ENCODE measurements at regions not wholly inside any gene's neighbourhood (a gene's known extent, or its start where the extent isn't known, plus 50 kb on each side); places are given as distances from the start of the nearest gene placed in this dataset.

DNA sequence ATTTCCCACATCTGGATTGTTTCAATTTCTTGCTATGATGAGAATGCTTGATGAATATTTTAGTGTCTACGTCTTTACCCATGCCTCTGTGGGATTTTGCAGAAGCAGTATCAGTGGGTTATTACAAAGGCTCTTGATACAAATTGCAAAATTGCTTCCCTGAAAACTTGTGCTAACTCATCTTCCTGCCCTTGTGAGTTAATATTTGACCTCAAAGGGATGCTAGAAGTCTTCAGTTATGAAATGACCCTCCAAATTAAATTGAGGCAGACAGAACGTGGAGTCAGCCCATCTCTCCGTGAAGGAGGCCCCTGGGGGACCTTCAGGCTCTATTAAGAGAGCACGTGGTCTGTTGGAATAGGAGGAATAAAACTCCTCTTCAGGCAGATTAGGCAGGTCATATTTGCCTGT lies 239.2 kb upstream of the HS6ST1 start:
- DNase-seq = no peak

DNA sequence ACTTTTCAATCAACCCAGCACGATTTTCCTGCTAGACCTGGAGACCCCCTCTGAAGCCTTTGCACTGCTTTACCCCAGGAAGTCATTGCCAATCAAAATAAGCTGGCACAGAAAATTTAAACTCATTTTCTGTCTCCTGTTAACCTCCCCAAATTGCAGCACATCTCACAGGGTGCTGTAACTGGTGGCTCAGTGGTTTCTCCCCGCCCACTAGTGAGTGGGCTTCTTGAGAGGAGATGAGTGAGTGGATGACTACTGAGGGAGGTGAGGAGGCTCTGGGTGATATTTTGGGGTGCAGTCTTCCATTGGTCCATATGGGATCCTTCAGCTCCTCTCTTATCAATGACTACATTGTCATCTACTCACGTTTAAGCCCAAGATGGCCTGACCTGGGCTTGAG lies 239.8 kb upstream of the HS6ST1 start:
- DNase-seq = no peak

DNA sequence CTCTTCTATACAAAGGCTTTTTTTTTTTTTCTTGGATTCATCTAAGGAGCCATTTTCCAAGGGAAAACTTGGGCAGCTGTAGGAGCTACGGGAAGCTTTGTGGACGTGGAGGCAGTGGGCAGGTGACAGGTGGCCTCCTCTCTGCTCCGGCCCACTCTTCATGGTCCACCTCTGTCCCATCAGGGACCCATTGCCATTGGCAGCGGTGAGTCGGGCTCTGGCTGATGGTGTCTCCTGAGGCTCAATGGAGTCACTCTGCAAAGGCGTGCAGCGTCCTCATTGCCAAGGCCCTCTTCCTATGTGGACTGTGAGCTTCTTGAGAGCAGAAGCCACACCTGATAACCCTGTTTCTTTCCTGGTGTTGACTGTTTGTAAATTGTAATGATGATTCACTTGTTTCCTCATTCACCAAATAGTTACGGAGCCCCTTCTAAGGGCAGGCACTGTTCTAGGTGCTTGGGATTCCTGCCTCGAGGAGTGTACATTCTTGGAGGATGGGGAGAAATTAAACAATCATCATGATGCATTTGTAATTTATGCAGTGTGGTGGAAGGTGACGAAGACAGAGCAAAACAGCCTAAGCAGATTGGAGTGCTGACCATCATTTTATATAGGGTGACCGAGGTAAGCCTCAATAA lies 240.3 kb upstream of the HS6ST1 start:
- no peak for DNase-seq

DNA sequence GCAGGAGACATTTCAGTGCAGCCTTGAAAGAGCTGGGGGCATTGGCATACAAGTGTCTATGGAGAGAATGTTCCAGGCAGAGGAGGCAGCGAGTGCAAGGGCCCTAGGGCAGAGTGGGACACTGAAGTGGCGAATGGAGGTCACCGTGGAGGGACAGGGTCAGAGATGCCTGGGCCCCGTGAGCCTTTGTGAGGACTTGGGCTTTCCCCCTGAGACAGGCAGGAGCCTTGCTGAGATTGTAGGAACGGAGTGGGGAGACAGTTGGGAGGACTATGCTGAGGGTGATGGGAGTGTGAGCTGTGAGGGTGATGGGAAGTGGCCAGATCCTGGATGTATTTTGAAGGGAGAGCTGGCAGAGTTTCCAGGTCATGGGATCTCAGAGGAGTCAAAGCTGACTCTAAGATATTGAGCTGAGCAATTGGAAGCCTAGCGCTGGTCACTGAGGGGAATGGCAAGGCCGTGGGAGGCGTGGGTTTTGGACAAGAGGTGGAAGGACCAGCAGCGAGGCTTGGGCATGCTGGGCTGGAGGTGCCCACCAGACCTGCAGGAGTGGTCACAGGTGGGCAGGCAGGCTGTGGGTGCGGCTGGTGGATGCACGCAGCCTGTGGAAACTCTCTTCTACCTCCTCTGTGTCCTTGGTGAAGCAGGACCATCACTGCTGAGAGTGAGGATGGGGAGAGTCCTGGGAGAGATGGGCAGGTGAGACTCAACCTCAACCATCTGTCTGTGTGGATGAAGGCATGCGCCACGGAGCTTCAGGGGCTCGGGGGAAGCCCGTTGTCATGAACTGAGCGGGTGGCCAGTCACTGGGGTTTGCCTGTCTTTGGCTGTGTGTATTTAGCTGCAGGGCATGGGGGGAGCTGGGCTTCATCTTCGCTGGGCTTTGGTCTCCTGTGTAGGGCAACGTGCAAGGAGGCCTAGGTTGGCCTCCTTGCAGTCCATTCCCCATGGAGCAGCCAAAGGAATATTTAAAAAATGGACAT lies 241.2 kb upstream of the HS6ST1 start:
- DNase-seq = no peak

DNA sequence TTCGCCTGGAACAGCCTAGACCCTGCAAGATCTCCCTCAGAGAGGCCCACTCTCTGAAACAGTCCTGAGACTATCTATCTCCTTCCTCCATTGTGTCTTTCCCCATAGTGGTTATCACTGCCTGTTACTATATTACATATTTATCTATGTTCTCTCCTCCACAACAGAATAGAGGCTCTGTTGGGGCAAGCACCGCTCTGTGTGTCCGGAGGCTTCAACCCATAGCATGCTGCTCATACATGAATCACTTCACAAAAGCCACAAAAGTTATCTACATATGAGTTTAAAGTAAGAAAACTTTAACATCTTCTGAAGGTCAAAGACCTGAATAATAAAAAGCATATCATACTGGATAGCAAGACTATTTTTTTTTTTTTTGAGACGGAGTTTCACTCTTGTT lies 242.1 kb upstream of the HS6ST1 start:
- DNase-seq = no peak

DNA sequence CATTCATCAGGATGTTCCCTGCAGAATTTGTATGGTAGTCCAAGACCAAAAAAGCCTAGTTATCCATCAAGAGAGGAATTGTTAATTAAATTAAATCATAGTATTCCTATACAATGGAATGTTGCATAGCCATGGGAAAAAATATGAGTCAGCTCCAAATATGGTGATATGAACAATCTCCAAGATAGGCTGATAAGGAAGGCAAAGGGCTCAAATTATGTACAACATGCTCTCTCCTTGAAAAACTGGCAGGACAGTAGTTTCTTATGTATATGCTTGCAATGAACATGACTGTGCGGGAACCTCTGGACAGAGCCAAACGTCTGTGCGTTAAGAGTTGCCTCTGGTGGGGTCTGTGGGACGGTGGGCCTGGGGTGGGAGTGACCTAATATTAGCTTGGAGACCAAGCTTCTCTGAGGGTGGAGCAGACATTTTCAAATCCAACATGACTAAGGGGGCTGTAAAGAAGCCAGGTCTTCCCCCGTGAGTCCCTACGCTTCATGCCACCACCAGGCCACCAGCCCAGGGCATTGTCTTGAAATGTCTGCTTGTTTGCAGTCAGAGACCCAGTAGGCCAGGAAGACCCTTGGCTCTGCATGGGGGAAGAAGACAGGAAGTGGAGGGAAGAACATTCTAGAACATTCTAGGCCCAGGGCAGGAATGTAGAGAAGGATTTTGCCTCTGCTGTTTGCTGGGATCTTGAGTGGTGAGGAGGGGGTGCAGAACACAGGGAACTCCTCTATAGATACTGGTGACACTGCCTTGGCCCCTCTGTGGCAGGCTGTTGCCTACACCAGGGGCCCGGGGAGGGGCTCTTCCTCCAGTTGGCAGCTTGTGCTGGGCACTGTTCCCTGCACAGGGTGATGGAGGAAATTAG lies 244.0 kb upstream of the HS6ST1 start:
- DNase-seq = no peak

DNA sequence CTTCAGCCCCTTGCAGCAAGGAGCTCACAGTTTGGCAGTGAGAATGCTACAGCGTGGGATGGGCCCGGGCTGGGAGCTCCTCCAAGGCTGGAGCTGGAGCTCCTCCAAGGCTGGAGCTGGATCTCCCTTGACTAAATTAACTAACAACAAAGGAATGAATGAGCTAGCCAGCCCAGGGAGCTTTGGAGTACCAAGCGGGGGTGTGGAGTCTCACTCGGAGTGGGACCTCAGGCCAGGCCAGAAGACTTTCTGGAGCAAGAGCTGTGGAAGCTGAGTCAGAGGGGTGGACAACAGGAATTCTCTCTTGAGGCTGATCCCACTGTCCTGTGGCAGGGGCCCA lies 244.7 kb upstream of the HS6ST1 start:
- peak; percentile 63 for DNase-seq

DNA sequence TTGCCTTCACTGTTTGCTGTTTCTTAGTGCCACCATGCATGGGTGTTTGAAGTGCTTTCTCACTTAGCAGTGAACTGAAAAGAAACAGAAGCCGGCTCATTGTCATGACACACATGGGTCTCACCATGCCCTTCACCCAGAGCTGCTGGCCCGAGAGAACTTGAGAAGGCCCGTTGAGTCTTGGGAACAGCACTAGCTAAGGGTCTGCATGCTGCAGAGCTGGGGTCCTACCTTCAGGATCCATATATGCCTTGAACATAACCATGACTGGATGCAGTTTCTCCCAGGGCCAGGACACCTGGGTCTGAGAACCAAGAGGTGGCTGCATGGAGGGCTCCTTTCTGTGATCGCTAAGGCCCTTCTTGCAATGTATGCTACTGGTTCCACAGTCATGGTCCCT lies 245.5 kb upstream of the HS6ST1 start:
- DNase-seq = no peak

DNA sequence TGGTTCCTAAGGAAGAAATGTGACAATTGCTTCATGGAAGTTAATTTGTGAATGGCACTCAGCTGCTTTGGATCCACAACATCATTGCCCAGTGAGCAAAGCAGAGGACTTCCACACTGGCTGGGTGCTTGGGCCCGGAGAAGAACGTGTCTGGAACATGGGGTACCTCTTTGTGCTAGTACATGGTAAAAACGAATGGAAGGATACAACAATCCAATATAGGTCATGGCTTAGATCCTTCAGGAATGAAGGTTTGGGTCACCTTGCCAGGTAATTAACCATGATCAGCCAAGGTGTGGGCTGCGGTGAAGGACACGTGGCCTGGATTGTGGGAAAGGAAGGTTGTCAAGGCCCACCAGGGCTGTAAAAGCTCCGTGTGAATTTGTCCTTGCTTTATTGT lies 245.9 kb upstream of the HS6ST1 start:
- DNase-seq = no peak

DNA sequence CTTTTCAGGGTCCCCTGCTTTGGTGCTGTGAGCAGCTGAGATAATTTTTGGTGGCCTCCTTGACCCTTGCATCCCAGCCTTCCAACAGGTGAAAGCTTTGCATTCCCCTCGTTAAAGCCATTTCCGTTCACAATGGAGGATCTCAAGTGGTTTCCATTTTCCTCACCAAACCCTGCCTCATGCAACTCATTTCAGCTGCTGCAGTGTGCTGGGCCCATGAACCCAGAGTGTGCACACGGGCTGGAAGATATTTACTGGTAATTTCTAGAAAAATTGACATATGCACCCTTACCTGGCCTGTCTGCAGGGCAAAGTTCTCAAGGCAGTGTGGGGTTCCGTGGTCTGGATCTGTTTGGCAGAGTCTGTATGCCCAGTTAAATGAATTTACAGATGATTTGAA lies 246.8 kb upstream of the HS6ST1 start:
- no peak for DNase-seq

DNA sequence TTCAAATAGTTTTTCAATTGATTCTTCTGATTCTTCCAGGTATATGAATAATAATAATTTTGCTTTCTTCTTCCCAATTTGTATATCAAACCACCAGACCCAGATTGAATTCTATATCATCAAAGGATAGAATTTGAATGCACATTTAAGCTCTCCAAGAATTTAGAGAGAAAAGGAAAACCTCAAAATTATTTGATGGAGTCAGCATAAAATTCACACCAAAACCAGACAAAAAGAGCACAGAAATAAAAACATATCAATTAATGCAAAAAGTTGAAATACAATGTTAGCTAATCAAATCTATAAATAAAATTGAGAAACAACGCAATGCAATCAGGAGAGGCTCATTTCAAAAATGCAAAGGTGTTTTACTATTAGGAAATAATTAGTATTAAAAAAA lies 248.0 kb upstream of the HS6ST1 start:
- no peak for DNase-seq

DNA sequence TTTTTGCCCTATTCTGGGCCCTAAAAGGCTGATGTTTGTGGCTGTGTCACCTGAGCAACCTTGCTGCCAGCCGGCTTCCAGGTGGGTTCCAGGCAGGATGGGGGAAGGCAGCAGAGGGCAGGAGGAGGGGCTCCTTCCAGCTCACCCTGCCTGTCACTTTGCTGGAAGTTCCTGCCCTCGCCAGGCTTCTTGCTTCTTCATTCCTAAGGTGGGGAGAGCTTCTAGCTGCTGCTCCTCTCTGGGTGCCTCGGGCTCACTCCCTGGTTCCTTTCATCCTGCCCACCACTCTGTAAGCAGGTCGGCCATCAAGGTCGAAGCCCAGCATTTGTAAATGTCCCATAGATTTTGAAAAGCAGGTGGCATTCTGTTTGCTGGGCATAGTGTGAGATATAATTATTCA lies 249.4 kb upstream of the HS6ST1 start:
- DNase-seq = no peak

DNA sequence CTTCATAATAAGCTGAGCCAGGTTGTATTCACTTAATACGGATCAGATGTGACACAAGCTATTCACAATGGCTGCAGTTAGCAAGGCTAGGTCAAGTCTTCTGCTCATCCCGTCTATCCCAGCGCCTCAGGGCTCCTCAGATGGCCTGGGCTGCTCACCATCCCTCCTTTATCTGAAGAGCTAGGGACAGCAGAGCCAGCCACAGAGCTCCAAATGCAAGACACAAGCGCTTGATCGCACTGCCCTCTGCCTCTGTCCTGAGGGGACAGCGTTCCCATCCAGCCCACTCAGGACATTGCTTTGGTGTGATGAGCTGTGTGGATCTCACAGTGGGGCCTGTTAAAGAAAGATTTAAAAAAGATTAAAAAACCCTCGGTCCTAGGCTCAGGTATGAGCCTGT lies 254.4 kb upstream of the HS6ST1 start:
- no peak for DNase-seq

DNA sequence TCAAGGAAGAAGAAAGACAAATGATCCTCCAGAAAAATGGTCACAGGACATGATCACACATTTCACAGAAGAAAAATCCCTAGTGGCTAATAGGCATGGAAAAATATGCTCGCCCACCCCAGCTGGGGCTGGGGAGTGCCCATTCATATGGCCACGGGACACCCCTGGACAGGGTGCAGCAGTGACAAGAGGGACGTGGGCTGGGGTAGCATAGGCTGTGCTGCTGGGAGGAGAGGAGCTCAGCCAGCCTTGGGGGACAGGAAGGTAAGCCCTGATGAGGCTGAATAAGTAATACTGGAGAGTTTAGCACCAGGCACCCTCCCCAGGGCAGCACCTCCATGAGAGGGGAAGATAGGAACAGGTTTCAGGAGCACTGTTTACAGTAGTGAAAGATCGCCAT lies 254.9 kb upstream of the HS6ST1 start:
- no peak for DNase-seq

DNA sequence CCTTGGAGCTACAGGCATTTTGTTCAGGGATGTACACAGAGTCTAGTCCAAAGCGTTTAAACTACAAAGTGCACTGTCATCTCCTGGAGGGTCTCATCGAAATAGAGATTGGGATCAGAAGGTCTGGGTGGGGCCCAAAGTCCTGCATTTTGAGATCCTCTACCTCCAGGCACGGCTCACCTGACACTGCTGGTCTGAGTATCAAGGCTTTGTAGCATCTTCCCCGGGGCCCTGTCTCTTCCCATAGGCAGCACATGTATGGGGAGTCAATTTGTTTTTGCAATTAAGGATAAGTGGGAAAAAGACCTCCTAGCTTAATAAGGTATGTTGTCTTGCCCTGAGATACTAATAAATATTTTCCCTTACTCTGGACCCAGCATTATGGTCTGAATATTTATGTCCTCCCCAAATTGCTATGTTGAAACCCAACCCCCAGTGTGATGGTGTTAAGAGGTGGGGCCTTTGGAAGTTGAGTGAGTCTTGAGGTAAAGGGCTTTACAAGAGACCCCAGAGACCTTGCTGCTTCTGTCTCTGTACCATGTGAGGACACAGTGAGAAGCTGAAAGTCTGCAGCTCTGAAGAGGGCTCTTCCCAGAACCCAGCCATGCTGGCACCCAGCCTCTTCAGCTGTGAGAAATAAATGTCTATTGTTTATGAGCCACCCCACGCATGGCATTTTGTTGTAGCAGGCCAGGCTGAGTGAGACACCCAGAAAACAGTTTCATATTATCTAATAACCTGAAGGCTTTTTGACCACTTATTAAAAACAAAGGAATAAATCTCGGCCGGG lies 258.7 kb upstream of the HS6ST1 start:
- DNase-seq = no peak

DNA sequence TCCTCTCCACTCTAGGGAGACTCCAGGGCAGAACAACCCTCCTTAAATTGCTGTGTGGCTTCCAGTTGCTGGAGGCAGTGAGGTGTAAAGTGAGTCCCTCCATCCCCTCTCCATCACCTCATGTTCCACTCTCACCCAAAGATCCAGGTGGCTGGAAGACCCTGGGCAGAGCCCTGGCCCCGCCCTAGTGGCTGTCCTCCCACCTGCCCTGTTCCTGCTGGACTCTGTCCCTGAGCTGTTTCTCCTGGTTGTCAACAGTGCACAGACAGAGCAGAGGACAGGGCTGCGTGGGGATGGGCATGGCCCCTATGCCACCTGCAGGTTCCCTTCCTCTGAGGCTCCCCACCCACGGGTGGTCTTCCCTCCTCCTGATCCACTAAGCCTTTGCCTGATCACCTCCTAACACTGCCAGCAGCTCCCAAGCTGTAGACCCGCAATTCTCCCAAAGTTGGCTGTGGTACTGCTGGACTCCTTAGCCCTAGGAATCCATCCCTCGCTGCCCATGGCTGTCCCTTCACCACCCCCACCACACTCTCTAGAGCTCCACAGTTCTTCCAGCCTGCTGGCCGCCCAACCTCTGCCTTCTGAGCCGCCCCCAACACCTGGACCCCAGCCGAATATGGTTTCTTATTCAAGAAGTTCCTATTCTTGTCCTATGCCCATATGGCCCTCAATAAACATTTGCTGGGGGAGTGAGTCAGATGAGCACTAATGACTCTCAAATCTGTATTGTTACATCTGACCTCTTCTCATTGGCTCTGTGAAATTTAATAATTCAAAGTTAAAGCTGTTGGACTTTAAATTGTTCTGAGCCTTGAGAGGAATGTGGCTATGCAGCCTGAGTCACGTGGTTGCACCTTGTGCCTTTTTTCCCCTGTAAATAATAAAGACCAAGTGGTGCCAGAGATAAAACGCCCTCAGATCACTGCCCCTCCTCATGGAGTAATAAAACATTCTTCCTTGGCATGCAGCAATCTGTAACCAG lies 260.0 kb upstream of the HS6ST1 start:
- no peak for DNase-seq

DNA sequence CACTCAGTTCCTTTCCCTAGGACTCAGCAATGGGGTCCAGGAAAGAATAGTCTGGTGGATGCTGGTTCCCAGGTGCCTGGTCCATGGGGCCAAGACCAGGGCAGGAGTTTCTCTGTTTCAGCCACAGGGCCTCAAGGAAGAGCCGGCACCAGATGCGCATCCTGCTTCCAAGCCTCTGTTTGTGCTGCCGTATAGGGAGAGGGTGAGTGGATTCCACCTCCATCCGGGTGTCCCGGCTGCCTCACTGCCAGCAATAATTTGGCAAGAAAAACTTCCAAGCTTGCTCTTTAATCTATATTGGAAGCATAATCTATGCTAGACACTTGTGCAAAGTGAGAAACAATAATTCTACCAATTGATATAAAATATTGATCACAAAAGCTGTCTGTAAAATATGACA lies 261.2 kb upstream of the HS6ST1 start:
- no peak for DNase-seq

DNA sequence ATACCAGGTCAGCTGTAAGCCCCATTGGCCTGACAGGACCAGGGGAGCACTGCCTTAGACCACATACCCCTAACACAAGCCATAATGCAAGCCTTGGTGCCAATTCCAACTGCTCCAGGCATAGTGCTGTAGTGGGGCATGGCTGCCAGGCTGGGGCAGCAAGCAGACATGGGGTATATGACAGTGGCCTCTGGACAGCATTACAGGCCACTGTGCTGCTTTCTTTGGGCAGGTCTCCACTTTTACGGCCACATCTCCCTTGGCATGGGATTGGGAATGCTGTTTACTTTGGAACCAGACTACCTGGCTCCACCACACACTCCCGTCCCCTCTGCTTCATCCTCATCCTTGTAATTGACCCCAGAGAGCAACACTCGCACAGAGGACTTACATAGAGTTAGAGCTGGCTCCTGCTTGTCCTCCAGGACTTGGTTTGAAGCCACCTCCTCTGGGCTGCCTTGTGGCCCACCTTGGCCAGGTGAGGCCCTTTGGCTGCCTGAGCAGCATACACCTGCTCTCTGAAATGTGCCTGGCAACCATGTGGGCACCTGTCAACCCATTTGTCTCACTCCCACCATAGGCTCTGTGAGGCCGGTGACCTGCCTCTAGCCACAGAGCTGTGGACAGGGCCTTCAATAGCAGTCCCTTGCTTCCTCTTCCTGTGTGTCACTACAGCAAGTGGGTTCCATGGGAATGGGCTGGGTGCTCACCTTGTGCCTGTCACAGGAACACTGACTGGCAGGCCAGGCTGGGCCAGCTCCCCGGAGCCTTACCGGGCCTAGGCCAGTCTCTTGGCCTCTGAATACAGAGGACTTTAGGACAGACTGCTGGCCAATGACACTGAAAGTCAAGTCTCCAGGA lies 262.6 kb upstream of the HS6ST1 start:
- no peak for DNase-seq

DNA sequence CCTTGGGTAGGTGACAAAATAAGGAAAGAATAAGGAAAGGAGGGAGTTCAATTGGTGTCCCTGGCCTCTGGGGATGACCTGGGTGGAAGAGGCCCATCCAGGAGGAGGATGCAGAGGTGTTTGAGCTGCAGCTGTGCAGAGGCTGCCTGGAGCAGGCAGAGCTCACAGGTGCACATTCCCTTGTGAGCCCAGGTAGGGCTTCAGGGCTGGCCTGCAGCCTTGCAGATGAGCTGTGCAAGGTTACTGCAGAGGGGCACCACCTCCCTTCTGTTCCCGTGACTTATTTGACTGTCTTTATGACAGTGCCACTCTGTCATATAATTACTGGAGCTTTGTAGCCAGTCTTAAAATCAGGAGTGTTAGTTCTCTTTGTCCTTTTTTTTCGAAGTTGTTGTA lies 263.2 kb upstream of the HS6ST1 start:
- no peak for DNase-seq

DNA sequence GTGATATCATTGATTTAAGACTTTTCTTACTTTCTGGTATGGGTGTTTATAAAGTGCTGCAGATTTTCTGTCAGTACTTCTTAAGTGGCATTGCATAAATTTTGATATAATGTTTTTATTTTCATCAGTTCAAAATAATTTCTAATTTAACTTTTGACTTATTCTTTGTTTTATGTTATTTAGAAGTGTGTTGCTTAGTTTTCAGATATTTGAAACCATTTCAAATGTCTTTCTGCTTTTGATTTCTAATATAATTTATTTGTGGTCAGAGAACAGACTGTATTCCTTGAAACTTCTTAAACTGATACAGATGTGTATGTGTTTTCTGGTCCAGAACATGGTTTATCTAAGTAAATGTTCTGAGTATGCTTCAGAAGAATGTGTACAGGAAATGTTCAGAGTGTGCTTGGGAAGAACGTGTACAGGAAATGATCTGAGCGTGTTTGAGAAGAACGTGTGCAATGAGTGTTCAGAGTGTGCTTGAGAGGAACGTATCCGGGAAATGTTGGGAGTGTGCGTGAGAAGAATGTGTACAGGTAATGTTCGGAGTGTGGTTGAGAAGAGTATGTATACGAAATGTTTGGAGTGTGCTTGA lies 265.7 kb upstream of the HS6ST1 start:
- no peak for DNase-seq
